Esophagus muscularis mucosa (tissue), 3 donors: ENCODE measurements at regions not wholly inside any gene's neighbourhood (a gene's known extent, or its start where the extent isn't known, plus 50 kb on each side); places are given as distances from the start of the nearest gene placed in this dataset.

Experiments used
- CTCF ChIP-seq, 3 experiments: fragments of 200-600 bp in 2 of 3; fragments of 450-650 bp in 1 of 3; sonication (generic) in 2 of 3; IDR thresholded peaks; one replicate each; pipeline ENCODE4 v1.5.1; 2017 to 2019; ENCODE audit warnings: antibody characterized with exemption in 3 of 3, mild to moderate bottlenecking in 2 of 3, moderate library complexity in 1 of 3
- POLR2A ChIP-seq: fragments of 450-650 bp; IDR thresholded peaks from one replicate; pipeline ENCODE4 v1.6.1; 2017; ENCODE audit warnings: antibody characterized with exemption, moderate library complexity, mild to moderate bottlenecking, low read depth

DNA sequence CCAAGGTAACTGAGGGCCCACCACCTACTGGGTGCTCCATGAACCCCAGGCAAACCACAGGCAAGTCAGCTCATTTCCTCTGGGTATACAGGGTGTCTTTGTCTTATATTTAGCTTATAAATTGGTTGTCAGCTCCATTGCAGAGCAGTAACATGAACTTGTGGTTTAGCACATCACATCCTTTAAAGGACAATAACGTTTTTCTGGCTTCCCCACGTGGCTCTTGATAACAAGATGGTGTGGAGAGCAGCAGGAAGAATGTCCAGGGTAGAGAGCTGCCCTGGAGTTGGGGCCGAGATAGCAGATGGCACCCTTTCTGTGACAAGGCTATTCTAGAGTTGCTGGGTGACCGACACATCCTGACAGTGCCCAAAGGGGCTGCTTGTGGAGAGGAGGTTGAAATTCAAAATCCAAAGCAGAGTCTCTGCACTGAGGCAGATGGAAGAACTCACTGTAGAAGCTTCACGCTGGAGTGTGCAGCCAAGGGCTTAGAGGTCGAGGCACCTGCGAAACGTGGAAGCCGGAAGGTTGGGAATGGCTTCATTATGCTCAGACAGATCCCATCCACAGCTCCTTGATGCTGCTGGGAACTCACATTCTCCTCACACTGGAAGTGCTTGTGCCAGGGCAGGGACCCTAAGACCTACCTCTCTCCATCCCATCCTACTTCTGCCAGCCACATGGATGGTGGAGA, 133.0 kb upstream of the FRY start:
- TF ChIP-seq CTCF (IDR thresholded peaks at IDR 0.05): no peak
- no peak for TF ChIP-seq POLR2A
